ENCODE measurements at regions not wholly inside any gene's neighbourhood (a gene's known extent, or its start where the extent isn't known, plus 50 kb on each side); places are given as distances from the start of the nearest gene placed in this dataset.

GRCh38 chr13:111602874-111603273 is 282.4 kb downstream of the TEX29 start:
- Mint-ChIP-seq H3K27me3 (peaks cover 4% of the 10 kb centered on the region), H3K27ac (no peak overlapping the region), H3K9me3 (no peaks in the 10 kb centered on the region), H3K4me1 (ENCODE audit: low read depth) (no peaks in the 10 kb centered on the region), H3K36me3 (ENCODE audit: low read depth) (no peaks in the 10 kb centered on the region), H3K4me3 (no peak overlapping the region)

DNA sequence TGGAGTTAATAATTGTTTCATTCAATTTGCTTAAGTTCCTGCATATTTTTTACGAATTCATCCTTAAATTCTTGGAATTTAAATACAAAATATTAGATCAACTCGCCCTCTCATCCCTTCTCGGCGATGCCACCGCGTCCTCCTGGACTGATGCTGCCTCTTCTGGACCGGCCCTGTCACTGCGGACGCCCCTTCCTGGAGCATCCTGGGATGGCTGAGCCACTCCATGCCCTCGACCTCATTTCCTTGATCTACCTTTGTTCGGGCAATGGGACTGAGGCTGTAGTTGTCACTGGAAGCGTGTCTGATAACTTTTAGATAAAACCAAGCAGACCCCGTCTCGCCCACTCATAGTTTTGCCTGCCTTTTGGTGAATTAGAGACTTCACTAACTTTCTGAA is 283.7 kb downstream of the TEX29 start:
- no peak overlapping the region for H3K27ac Mint-ChIP-seq
- H3K27me3 Mint-ChIP-seq = peaks cover 4% of the 10 kb centered on the region
- H3K9me3 Mint-ChIP-seq = no peaks in the 10 kb centered on the region
- H3K36me3 Mint-ChIP-seq (ENCODE audit: low read depth) = no peaks in the 10 kb centered on the region
- no peaks in the 10 kb centered on the region for H3K4me1 Mint-ChIP-seq (ENCODE audit: low read depth)
- no peak overlapping the region for H3K4me3 Mint-ChIP-seq

DNA sequence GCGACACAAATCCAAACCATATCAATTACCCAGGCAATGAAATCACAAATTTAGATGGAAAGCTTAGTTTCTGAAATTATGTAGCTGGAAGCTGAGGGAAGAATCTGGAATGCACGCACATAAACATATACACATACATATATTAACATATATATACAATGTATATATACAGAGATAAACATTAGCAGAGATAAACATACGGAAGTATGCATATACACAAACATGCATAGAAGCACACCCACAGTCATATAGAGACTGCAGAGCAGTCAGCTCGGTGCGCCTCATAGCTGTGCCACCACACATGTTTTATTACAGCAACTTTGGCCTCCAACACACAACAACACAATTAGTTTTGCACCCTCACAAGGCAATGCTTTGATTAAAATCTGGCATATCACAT is 288.1 kb downstream of the TEX29 start:
- Mint-ChIP-seq H3K9me3 (no peaks in the 10 kb centered on the region), H3K4me1 (ENCODE audit: low read depth) (no peaks in the 10 kb centered on the region), H3K36me3 (ENCODE audit: low read depth) (no peaks in the 10 kb centered on the region), H3K4me3 (no peak overlapping the region), H3K27ac (no peak overlapping the region), H3K27me3 (peaks cover 4% of the 10 kb centered on the region)

GRCh38 chr13:111609631-111610030 is 289.2 kb downstream of the TEX29 start:
- no peaks in the 10 kb centered on the region for H3K4me1 Mint-ChIP-seq (ENCODE audit: low read depth)
- H3K36me3 Mint-ChIP-seq (ENCODE audit: low read depth) = no peaks in the 10 kb centered on the region
- no peaks in the 10 kb centered on the region for H3K9me3 Mint-ChIP-seq
- no peak overlapping the region for H3K27ac Mint-ChIP-seq
- peaks cover 4% of the 10 kb centered on the region for H3K27me3 Mint-ChIP-seq
- H3K4me3 Mint-ChIP-seq = no peak overlapping the region

- no peaks in the 10 kb centered on the region for H3K9me3 Mint-ChIP-seq
- no peak overlapping the region for H3K27ac Mint-ChIP-seq
- H3K4me3 Mint-ChIP-seq = no peak overlapping the region
- H3K27me3 Mint-ChIP-seq = peaks cover 4% of the 10 kb centered on the region
- H3K36me3 Mint-ChIP-seq (ENCODE audit: low read depth) = no peaks in the 10 kb centered on the region
- no peaks in the 10 kb centered on the region for H3K4me1 Mint-ChIP-seq (ENCODE audit: low read depth)
Observed at GRCh38 chr13:111610081-111610480, 289.6 kb downstream of the TEX29 start.

- Mint-ChIP-seq H3K9me3 (no peaks in the 10 kb centered on the region), H3K4me1 (ENCODE audit: low read depth) (no peaks in the 10 kb centered on the region), H3K27ac (no peak overlapping the region), H3K4me3 (no peak overlapping the region), H3K36me3 (ENCODE audit: low read depth) (no peaks in the 10 kb centered on the region), H3K27me3 (peaks cover 4% of the 10 kb centered on the region)
Observed at GRCh38 chr13:111610879-111611278, 290.4 kb downstream of the TEX29 start.

DNA sequence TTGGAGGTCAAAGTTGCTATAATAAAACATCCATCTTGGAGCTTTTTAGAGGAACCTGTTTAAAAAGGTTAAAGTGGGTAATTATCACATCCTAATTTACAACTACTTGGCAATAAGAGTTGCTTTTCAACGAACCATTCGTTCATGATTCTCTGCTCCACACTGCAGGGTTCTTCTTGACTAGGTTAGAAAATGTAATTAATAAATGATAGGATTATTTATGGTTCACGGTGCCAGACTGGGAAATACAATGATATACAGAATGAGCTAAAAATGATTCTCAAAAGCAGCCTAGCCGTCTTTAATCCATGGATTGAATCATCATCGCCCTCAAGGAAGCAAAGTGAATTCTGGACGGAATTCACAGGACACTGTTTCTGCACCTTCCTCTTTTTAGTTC is 291.2 kb downstream of the TEX29 start:
- Mint-ChIP-seq H3K4me1 (ENCODE audit: low read depth) (no peaks in the 10 kb centered on the region), H3K4me3 (no peak overlapping the region), H3K27me3 (peaks cover 4% of the 10 kb centered on the region), H3K9me3 (no peaks in the 10 kb centered on the region), H3K27ac (no peak overlapping the region), H3K36me3 (ENCODE audit: low read depth) (no peaks in the 10 kb centered on the region)

DNA sequence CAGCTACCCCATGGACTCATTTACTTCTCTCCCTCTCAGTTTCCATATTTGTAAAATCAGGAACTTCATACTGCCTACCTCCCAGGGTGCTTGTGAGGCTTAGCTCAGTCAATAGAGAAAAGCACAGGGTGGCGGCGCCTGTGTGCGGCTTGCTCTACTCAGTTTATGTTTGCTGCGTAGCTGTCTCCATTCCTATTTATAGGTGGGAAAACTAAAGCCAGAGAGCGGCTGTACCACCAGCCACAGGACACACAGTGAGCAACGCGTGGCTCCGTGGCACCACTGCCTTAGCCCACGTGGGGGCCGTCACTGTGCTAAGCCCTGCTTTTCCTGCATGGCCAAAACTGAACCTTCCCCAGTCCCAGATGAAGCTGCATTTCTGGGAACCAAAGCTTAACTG is 292.4 kb downstream of the TEX29 start:
- Mint-ChIP-seq H3K9me3 (no peaks in the 10 kb centered on the region), H3K4me1 (ENCODE audit: low read depth) (no peaks in the 10 kb centered on the region), H3K27ac (no peak overlapping the region), H3K4me3 (no peak overlapping the region), H3K27me3 (no peaks in the 10 kb centered on the region), H3K36me3 (ENCODE audit: low read depth) (no peaks in the 10 kb centered on the region)

DNA sequence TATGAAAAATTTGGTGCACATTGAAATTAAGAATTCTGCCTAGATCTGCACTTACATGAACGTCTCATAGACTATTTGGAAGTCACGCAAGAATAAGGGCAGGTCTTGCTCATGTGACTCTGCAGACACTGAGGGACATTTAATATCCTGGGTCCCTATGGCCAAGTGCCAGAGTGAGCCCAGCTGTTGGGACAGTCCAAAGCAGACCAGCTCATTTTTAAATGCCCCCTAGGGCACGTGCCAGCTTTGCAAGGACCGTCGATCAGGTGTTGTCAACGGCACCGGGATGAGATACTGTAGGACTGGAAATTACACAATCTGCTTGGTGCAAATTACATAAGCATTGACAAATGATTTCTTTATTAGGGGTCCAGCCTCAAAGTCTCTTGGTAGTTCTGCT is 293.6 kb downstream of the TEX29 start:
- no peak overlapping the region for H3K27ac Mint-ChIP-seq
- H3K9me3 Mint-ChIP-seq = no peaks in the 10 kb centered on the region
- no peaks in the 10 kb centered on the region for H3K4me1 Mint-ChIP-seq (ENCODE audit: low read depth)
- H3K27me3 Mint-ChIP-seq = no peaks in the 10 kb centered on the region
- no peak overlapping the region for H3K4me3 Mint-ChIP-seq
- H3K36me3 Mint-ChIP-seq (ENCODE audit: low read depth) = no peaks in the 10 kb centered on the region

GRCh38 chr13:111614613-111615012 is 294.2 kb downstream of the TEX29 start:
- no peaks in the 10 kb centered on the region for H3K4me1 Mint-ChIP-seq (ENCODE audit: low read depth)
- no peaks in the 10 kb centered on the region for H3K9me3 Mint-ChIP-seq
- H3K36me3 Mint-ChIP-seq (ENCODE audit: low read depth) = no peaks in the 10 kb centered on the region
- H3K4me3 Mint-ChIP-seq = no peak overlapping the region
- H3K27ac Mint-ChIP-seq = no peak overlapping the region
- H3K27me3 Mint-ChIP-seq = no peaks in the 10 kb centered on the region

DNA sequence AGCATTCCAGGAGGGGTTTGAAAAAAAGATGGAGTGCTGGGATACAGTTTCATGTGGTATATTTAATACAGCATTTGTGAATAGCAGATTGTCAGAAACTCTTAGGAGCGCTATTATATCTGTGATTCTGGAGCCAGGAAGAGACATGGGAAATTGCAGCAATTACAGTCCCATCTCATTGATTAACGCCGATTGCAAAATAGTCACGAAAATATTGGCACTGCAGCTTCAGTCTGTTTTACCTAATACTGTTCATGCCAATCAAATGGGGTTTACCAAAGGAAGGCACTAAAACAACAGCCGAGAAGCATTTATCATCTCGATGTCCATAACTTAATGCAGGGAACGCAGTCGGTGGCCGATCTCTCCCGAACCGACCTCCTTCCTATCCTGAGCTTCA is 295.8 kb downstream of the TEX29 start:
- Mint-ChIP-seq H3K27me3 (no peaks in the 10 kb centered on the region), H3K4me3 (no peak overlapping the region), H3K27ac (no peak overlapping the region), H3K36me3 (ENCODE audit: low read depth) (no peaks in the 10 kb centered on the region), H3K9me3 (no peaks in the 10 kb centered on the region), H3K4me1 (ENCODE audit: low read depth) (no peaks in the 10 kb centered on the region)

GRCh38 chr13:111620166-111620565 is 299.7 kb downstream of the TEX29 start:
- Mint-ChIP-seq H3K4me3 (no peak overlapping the region), H3K4me1 (ENCODE audit: low read depth) (no peaks in the 10 kb centered on the region), H3K27me3 (no peaks in the 10 kb centered on the region), H3K27ac (no peak overlapping the region), H3K9me3 (no peaks in the 10 kb centered on the region), H3K36me3 (ENCODE audit: low read depth) (no peaks in the 10 kb centered on the region)

DNA sequence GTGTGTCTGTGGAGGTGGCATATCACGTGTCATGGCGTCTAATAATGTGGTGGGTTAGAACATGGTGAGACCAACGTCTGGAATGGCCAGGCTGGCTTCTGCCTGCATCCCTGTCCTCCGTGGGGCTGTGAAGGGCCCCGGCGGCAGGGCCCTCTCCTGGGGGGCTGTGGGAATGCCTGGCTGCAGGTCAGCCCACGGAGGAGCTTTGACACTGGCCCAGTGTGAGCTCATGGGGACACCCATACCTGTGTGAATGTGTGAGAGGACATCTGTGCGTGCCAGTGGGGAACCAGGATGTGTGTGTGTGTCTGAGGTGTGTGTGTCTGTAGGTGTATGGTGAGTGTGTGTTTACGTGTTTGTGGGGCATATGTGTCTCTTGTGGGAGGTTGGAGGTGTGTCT is 300.1 kb downstream of the TEX29 start:
- Mint-ChIP-seq H3K4me1 (ENCODE audit: low read depth) (no peaks in the 10 kb centered on the region), H3K4me3 (no peak overlapping the region), H3K27ac (no peak overlapping the region), H3K36me3 (ENCODE audit: low read depth) (no peaks in the 10 kb centered on the region), H3K9me3 (no peaks in the 10 kb centered on the region), H3K27me3 (no peaks in the 10 kb centered on the region)

DNA sequence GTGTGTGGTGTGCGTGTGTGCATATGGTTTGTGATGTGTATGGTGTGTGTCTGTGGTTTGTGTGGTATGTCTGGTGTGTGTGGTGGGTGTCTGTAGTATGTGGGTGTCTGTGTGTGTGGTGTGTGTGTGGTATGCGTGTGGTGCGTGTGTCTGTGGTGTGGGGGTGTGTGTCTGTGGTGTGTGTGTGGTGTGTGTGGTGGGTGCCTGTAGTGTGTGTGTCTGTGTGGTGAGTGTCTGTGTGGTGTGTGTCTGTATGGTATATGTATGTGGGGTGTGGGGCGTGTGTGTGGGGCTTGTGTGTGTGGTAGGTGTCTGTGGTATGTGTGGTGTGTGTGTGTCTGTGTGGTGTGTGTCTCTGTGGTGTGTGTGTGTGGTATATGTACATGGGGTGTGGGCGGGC is 300.7 kb downstream of the TEX29 start:
- no peak overlapping the region for H3K4me3 Mint-ChIP-seq
- no peaks in the 10 kb centered on the region for H3K27me3 Mint-ChIP-seq
- H3K36me3 Mint-ChIP-seq (ENCODE audit: low read depth) = no peaks in the 10 kb centered on the region
- no peaks in the 10 kb centered on the region for H3K9me3 Mint-ChIP-seq
- H3K4me1 Mint-ChIP-seq (ENCODE audit: low read depth) = no peaks in the 10 kb centered on the region
- H3K27ac Mint-ChIP-seq = no peak overlapping the region

DNA sequence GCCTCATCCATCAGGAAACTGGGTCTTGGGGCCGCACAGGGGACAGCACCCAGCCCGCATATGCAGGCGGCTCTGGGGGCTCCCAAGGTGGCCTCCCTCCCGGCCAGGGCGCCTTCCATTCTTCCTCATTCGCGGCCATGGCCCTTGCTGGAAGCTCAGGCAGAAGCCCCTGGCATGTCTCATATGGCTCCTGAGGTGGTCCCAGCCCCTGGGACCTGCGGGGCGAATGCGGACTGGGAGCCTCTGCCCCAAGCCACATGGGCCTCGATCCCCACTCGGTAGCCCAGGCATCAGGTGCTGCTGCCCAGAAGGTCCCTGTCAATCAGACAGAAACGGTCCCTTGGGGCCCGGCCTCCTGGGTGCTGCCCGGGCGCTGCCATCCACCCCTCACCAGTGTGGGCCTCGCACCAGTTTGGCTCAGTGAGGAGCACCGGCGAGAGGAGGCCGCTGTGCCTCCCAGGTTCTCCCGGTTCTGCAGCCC is 301.6 kb downstream of the TEX29 start:
- Mint-ChIP-seq H3K9me3 (no peaks in the 10 kb centered on the region), H3K27me3 (no peaks in the 10 kb centered on the region), H3K27ac (no peak overlapping the region)

DNA sequence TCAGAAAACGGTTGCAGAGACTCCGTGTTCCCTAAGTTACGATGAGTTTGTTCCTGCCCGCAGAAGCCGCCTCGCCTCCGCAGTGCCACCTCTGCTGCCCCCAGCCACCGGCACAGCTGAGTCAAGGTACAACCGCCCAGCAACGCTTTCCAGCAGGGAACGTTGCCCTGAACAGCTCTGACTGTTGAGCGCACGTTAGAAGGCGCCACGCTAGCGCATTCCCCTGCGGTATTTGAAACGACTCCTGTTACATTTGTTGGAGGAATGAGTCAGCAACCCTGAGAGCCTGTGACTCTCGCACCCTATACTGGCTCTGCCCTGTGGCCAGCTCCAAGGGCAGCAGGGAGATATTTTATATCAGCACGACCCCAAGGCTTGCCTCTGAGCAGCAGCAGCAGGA is 302.8 kb downstream of the TEX29 start:
- Mint-ChIP-seq H3K27me3 (no peaks in the 10 kb centered on the region), H3K9me3 (no peaks in the 10 kb centered on the region), H3K4me3 (no peak overlapping the region), H3K4me1 (ENCODE audit: low read depth) (no peaks in the 10 kb centered on the region), H3K36me3 (ENCODE audit: low read depth) (no peaks in the 10 kb centered on the region), H3K27ac (no peak overlapping the region)

More for the DNA sequence above, 301.6 kb downstream of the TEX29 start:
- Mint-ChIP-seq H3K4me1 (ENCODE audit: low read depth) (no peaks in the 10 kb centered on the region), H3K36me3 (ENCODE audit: low read depth) (no peaks in the 10 kb centered on the region), H3K4me3 (no peak overlapping the region)

Data from stimulated activated naive CD8-positive, alpha-beta T cell treated with anti-CD3 and anti-CD28 coated beads, Interleukin-15, Interleukin-2, amounts not matched to agents 100 ng/mL and 50 ng/mL, for 24 hours (primary cell).